WERI-Rb-1 (cell line): ENCODE measurements at regions not wholly inside any gene's neighbourhood (a gene's known extent, or its start where the extent isn't known, plus 50 kb on each side); places are given as distances from the start of the nearest gene placed in this dataset.
A peak's percentile ranks its signal among the peaks of the same experiment; 100 is the strongest.

ENCODE experiments used
- DNase-seq: peaks from one replicate; pipeline ENCODE4 v3.0.0-alpha.2; 2020
- H3K27ac ChIP-seq: fragments of 250-450 bp; sonication (Bioruptor Pico); 2 replicates; pipeline ENCODE4 v1.5.1; 2020; ENCODE audit warnings: mild to moderate bottlenecking, moderate library complexity
- H3K27me3 ChIP-seq: fragments of 250-450 bp; sonication (Bioruptor Pico); 2 replicates; pipeline ENCODE4 v1.5.1; 2021; ENCODE audit warnings: mild to moderate bottlenecking, low read depth, moderate library complexity; ENCODE audit not compliant: insufficient read depth, severe bottlenecking
- H3K36me3 ChIP-seq: fragments of 250-450 bp; sonication (Bioruptor Pico); 2 replicates; pipeline ENCODE4 v1.5.1; 2020; ENCODE audit warnings: mild to moderate bottlenecking, moderate library complexity
- H3K4me3 ChIP-seq: 2 replicates; pipeline ENCODE4 v1.5.1; 2011; ENCODE audit warnings: low read depth, mild to moderate bottlenecking, control low read depth, low read length
- H3K9me3 ChIP-seq: fragments of 250-450 bp; sonication (Bioruptor Pico); 2 replicates; pipeline ENCODE4 v1.5.1; 2021; ENCODE audit warnings: mild to moderate bottlenecking, moderate library complexity; ENCODE audit not compliant: severe bottlenecking
- CTCF ChIP-seq: IDR thresholded peaks from 2 replicates; pipeline ENCODE4 v1.5.1; 2011; ENCODE audit warnings: low read depth, mild to moderate bottlenecking, control low read depth, inconsistent platforms, low read length

- no peaks in the 10 kb centered on the region for H3K27me3 ChIP-seq
- no peak for TF ChIP-seq CTCF
- no peaks in the 10 kb centered on the region for H3K9me3 ChIP-seq
- no peak for DNase-seq
- no peak overlapping the region for H3K4me3 ChIP-seq
- no peaks in the 10 kb centered on the region for H3K36me3 ChIP-seq
- H3K27ac ChIP-seq = no peak overlapping the region
Observed at GRCh38 chr7:45401851-45402250, 172.3 kb upstream of the ADCY1 start.

DNA sequence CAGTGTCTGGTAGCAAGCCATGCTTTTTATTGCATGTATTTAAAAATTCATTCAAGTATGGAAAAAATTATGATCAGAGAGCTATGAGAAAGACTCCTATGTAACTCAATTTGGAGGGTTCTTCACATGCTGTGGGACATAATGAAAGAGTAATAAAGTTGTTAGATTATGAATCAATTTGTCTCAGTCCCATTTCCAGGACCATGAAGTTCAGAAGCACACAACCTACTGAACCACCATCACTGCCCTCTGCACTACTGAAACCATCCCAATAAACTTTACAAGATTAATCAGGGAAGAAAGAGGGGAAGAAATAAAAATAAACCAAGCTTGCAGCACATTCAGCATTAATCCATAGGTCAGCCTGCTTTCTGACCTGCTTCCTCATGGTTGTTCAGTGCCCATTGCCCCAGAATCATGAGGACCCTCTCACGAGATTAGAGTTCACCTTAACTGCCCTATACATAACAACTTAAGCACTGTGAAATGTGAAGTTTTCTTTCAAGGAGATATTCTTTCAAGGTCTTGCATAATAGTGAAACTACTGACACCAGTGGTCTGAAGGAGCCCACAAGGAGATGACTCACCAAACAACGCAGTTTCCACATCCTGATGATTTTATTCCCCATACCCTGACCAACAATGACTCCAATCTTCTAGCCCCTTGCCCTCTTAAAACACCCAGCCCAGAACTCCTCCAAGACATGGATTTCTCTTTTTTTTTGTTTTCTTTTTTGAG is 171.5 kb upstream of the ADCY1 start:
- Histone ChIP-seq H3K27ac (no peak overlapping the region), H3K27me3 (no peaks in the 10 kb centered on the region), H3K9me3 (no peaks in the 10 kb centered on the region), H3K36me3 (no peaks in the 10 kb centered on the region), H3K4me3 (no peak overlapping the region)
- DNase-seq = no peak
- no peak for TF ChIP-seq CTCF

DNA sequence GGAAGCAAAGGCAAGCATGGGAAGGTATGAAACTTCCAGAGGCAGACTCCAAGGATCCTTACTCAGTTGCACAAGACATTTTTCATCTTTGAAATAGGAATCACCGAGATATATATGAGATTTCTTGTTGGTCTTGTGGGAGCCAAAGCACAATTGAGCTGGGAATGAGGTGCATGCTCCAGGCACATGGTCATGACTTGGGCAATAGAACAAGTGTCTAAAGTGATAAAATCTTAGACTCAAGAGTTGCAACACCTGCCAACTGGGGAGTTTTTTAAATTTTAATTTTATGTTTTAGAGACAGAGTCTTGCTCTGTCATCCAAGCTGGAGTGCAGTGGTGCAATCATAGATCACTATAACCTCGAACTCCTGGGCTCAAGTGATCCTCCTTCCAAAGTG is 169.5 kb upstream of the ADCY1 start:
- no peaks in the 10 kb centered on the region for H3K27me3 ChIP-seq
- H3K27ac ChIP-seq = no peak overlapping the region
- no peaks in the 10 kb centered on the region for H3K9me3 ChIP-seq
- no peak for TF ChIP-seq CTCF
- H3K36me3 ChIP-seq = no peaks in the 10 kb centered on the region
- no peak for DNase-seq
- no peak overlapping the region for H3K4me3 ChIP-seq

DNA sequence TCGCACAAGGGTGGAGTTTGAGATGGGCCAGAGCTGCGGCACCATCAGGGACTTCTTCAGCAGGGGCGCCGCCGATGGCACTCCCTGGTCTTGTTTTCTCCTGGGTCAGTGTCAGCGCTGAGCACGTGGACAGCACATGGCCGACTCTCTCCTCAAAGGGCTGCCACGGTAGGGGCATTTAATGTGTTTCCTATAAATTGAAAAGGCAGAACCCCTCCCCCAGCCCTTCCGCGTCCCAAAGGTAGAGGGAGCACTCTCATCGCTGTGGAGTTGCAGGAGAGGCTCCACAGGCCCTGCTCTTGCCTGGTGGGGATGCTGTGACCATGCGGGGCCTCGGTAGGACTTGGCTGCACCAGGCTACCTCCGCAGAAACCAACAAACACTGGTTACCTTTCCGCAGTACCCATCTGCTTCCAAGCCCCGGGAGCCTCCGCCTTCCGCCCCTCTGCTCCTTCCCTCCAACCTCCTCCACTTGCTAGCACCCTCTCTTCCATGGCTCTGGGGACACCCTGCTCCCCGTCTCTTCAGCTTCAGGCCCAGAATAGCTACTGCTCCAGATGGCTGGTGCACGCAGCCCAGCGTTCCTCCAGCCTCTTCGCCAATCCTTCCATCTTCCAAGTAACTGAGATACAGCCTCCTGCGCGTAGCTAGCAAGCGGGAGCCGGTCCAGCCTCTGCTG is 166.3 kb upstream of the ADCY1 start:
- H3K4me3 ChIP-seq = no peak overlapping the region
- H3K27ac ChIP-seq = no peak overlapping the region
- DNase-seq = peak; percentile 56
- no peaks in the 10 kb centered on the region for H3K27me3 ChIP-seq
- TF ChIP-seq CTCF = peak; percentile 71
- no peaks in the 10 kb centered on the region for H3K9me3 ChIP-seq
- no peaks in the 10 kb centered on the region for H3K36me3 ChIP-seq

- TF ChIP-seq CTCF = peak; percentile 42
- DNase-seq = no peak
- Histone ChIP-seq H3K27me3 (no peaks in the 10 kb centered on the region), H3K9me3 (no peaks in the 10 kb centered on the region), H3K4me3 (no peak overlapping the region), H3K36me3 (no peaks in the 10 kb centered on the region), H3K27ac (no peak overlapping the region)
Observed at GRCh38 chr7:45408409-45408737, 165.8 kb upstream of the ADCY1 start.
